ENCODE measurements at regions not wholly inside any gene's neighbourhood (a gene's known extent, or its start where the extent isn't known, plus 50 kb on each side); places are given as distances from the start of the nearest gene placed in this dataset.

DNA sequence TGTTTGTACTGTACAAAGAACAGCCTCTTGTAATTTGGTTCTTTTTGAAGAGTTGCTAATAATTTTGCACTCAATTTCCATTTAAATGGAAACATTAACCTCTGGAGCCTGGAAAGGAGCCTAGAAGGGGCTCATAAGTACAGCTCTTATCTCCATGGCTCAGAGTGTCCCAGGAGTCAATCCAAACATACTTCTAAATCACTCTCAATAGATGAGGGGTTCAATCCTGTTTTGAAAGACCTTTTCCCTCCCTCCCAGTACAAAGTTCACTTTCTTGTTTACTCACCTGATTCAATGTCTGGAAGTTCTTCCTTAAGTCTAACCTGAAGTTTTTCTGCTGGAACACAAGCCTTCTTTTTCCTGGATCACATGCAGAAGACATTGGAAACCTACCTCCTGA lies 273.0 kb upstream of the PLET1 start:
- POLR2A ChIA-PET = no interaction called here
- CTCF ChIA-PET = no interaction called here

DNA sequence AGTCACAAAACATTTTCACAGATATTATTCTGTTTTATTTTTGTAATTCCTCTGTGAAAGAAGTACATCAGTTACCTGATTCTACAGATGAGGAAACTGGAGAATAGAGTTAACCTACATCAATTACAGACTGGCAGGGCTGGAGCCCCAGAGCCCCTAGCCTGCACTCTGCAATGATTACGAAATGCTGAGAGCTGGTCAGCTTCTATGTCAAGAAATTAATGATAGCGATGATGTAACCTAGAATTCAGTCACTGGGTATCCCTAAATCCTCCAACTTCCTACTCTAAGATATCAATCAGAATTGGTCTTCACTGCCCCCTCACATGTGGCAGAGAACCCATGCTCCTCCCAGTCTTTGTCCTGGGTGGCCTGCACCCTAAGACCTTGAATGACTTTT lies 273.5 kb upstream of the PLET1 start:
- Histone ChIP-seq H3K9me1 (replicated peaks; ENCODE audit: control insufficient read depth, extremely low read depth, insufficient read depth, low read length) (no peaks in the 10 kb centered on the region), H3K9ac (replicated peaks; ENCODE audit: extremely low read depth, insufficient read depth, low read length) (no peak overlapping the region), H3K79me2 (ENCODE audit: control insufficient read depth, insufficient read depth, low read length) (no peaks in the 10 kb centered on the region), H3K27ac (ENCODE audit: insufficient read depth, low read depth, low read length) (no peak overlapping the region), H4K20me1 (replicated peaks; ENCODE audit: control insufficient read depth, extremely low read depth, insufficient read depth, low read length) (no peaks in the 10 kb centered on the region), H3K4me3 (replicated peaks in 1 of 3; ENCODE audit: insufficient read depth in 1 of 3, low read depth in 1 of 3, low read length in 3 of 3) (no peak overlapping the region), H3K4me1 (ENCODE audit: control insufficient read depth, extremely low read depth, insufficient read depth, low read length) (no peaks in the 10 kb centered on the region), H3K27me3 (ENCODE audit: control insufficient read depth in 2 of 2, insufficient read depth in 2 of 2, low read length in 2 of 2) (no peaks in the 10 kb centered on the region), H3K36me3 (ENCODE audit: control insufficient read depth in 2 of 2, extremely low read depth in 1 of 2, insufficient read depth in 2 of 2, low read length in 2 of 2) (no peaks in the 10 kb centered on the region), H2AFZ (ENCODE audit: low read depth, low read length) (no peak overlapping the region), H3K9me3 (replicated peaks; ENCODE audit: control insufficient read depth, insufficient read depth, low read length) (no peaks in the 10 kb centered on the region), H3K4me2 (ENCODE audit: insufficient read depth, low read length) (no peak overlapping the region)
- no peak for FAIRE-seq
- dilution Hi-C loops (cut with MboI; ENCODE audit: extremely low pct_ligation_motif_present, low sequenced_read_pairs) (no loop called here), intact Hi-C loops (cut with micrococcal nuclease) (no loop called here)
- CTCF ChIA-PET = no interaction called here
- POLR2A ChIA-PET = no interaction called here
- TF ChIP-seq EZH2 (IDR thresholded peaks at IDR 0.05; ENCODE audit: borderline replicate concordance, low read depth, low read length, severe bottlenecking) (no peak), POLR2A (IDR thresholded peaks at IDR 0.05; ENCODE audit: low read depth, low read length) (no peak), FOS (IDR thresholded peaks at IDR 0.05; ENCODE audit: borderline replicate concordance, insufficient read depth, low read length) (no peak), MYC (IDR thresholded peaks at IDR 0.05; ENCODE audit: low read depth, low read length) (no peak), GATA2 (IDR thresholded peaks at IDR 0.05; ENCODE audit: insufficient read depth, insufficient read length, low read depth, low read length) (no peak), JUN (IDR thresholded peaks at IDR 0.05; ENCODE audit: borderline replicate concordance, insufficient read depth, insufficient read length, low read depth) (no peak), POLR2AphosphoS5 (IDR thresholded peaks at IDR 0.05; ENCODE audit: insufficient read depth, low read depth, low read length) (no peak)
- TF ChIP-seq, protein P1, sequence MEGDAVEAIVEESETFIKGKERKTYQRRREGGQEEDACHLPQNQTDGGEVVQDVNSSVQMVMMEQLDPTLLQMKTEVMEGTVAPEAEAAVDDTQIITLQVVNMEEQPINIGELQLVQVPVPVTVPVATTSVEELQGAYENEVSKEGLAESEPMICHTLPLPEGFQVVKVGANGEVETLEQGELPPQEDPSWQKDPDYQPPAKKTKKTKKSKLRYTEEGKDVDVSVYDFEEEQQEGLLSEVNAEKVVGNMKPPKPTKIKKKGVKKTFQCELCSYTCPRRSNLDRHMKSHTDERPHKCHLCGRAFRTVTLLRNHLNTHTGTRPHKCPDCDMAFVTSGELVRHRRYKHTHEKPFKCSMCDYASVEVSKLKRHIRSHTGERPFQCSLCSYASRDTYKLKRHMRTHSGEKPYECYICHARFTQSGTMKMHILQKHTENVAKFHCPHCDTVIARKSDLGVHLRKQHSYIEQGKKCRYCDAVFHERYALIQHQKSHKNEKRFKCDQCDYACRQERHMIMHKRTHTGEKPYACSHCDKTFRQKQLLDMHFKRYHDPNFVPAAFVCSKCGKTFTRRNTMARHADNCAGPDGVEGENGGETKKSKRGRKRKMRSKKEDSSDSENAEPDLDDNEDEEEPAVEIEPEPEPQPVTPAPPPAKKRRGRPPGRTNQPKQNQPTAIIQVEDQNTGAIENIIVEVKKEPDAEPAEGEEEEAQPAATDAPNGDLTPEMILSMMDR (IDR thresholded peaks at IDR 0.05; ENCODE audit: extremely low read depth in 1 of 2, insufficient read depth in 1 of 2, low read depth in 1 of 2, low read length in 2 of 2) = no peak
- TF ChIP-seq, protein P2, sequence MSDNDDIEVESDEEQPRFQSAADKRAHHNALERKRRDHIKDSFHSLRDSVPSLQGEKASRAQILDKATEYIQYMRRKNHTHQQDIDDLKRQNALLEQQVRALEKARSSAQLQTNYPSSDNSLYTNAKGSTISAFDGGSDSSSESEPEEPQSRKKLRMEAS (IDR thresholded peaks at IDR 0.05; ENCODE audit: insufficient read depth, insufficient read length) = no peak
- DNase-seq (ENCODE audit: low read depth, low spot score) = no peak
- no TSS peak for BruUV-seq (replicated peaks)

More for the DNA sequence above, 273.0 kb upstream of the PLET1 start:
- Histone ChIP-seq H3K27ac (ENCODE audit: insufficient read depth, low read depth, low read length) (no peak overlapping the region), H4K20me1 (replicated peaks; ENCODE audit: control insufficient read depth, extremely low read depth, insufficient read depth, low read length) (no peaks in the 10 kb centered on the region), H3K36me3 (ENCODE audit: control insufficient read depth in 2 of 2, extremely low read depth in 1 of 2, insufficient read depth in 2 of 2, low read length in 2 of 2) (no peaks in the 10 kb centered on the region), H3K4me2 (ENCODE audit: insufficient read depth, low read length) (no peak overlapping the region), H3K9ac (replicated peaks; ENCODE audit: extremely low read depth, insufficient read depth, low read length) (no peak overlapping the region), H3K4me3 (replicated peaks in 1 of 3; ENCODE audit: insufficient read depth in 1 of 3, low read depth in 1 of 3, low read length in 3 of 3) (no peak overlapping the region), H3K9me3 (replicated peaks; ENCODE audit: control insufficient read depth, insufficient read depth, low read length) (no peaks in the 10 kb centered on the region), H3K9me1 (replicated peaks; ENCODE audit: control insufficient read depth, extremely low read depth, insufficient read depth, low read length) (no peaks in the 10 kb centered on the region), H3K4me1 (ENCODE audit: control insufficient read depth, extremely low read depth, insufficient read depth, low read length) (no peaks in the 10 kb centered on the region), H3K79me2 (ENCODE audit: control insufficient read depth, insufficient read depth, low read length) (no peaks in the 10 kb centered on the region), H2AFZ (ENCODE audit: low read depth, low read length) (no peak overlapping the region), H3K27me3 (ENCODE audit: control insufficient read depth in 2 of 2, insufficient read depth in 2 of 2, low read length in 2 of 2) (no peaks in the 10 kb centered on the region)
- dilution Hi-C loops (cut with MboI; ENCODE audit: extremely low pct_ligation_motif_present, low sequenced_read_pairs) = no loop called here
- BruUV-seq (replicated peaks) = no TSS peak
- intact Hi-C loops (cut with micrococcal nuclease) = no loop called here
- FAIRE-seq = no peak
- TF ChIP-seq, protein P2 (IDR thresholded peaks at IDR 0.05; ENCODE audit: insufficient read depth, insufficient read length) = no peak
- TF ChIP-seq POLR2A (IDR thresholded peaks at IDR 0.05; ENCODE audit: low read depth, low read length) = no peak
- no peak for TF ChIP-seq JUN (IDR thresholded peaks at IDR 0.05; ENCODE audit: borderline replicate concordance, insufficient read depth, insufficient read length, low read depth)
- no peak for TF ChIP-seq FOS (IDR thresholded peaks at IDR 0.05; ENCODE audit: borderline replicate concordance, insufficient read depth, low read length)
- TF ChIP-seq POLR2AphosphoS5 (IDR thresholded peaks at IDR 0.05; ENCODE audit: insufficient read depth, low read depth, low read length) = no peak
- TF ChIP-seq MYC (IDR thresholded peaks at IDR 0.05; ENCODE audit: low read depth, low read length) = no peak
- TF ChIP-seq, protein P1 (IDR thresholded peaks at IDR 0.05; ENCODE audit: extremely low read depth in 1 of 2, insufficient read depth in 1 of 2, low read depth in 1 of 2, low read length in 2 of 2) = no peak
- no peak for TF ChIP-seq EZH2 (IDR thresholded peaks at IDR 0.05; ENCODE audit: borderline replicate concordance, low read depth, low read length, severe bottlenecking)
- no peak for DNase-seq (ENCODE audit: low read depth, low spot score)
